ENCODE measurements at regions not wholly inside any gene's neighbourhood (a gene's known extent, or its start where the extent isn't known, plus 50 kb on each side); places are given as distances from the start of the nearest gene placed in this dataset.

DNA sequence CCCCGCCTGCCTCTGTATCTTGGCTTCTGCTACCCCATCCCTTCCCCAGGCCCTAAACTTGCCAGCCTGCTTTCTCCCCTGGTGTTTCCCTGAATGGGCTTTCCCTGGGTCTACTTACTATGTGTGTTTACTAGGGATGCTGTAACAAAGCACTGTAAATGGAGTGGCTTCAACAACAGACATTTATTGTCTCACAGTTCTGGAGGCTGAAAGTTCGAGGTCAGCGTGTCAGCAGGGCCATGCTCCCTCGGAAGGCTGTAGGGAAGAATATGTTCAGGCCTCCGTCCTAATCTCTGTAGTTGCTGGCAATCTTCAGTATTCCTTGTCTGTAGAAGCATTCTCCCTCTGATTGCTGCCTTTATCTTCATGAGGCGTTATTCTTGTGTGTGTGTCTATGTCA lies 113.6 kb downstream of the DDX1 start:
- TF ChIP-seq, protein P1, sequence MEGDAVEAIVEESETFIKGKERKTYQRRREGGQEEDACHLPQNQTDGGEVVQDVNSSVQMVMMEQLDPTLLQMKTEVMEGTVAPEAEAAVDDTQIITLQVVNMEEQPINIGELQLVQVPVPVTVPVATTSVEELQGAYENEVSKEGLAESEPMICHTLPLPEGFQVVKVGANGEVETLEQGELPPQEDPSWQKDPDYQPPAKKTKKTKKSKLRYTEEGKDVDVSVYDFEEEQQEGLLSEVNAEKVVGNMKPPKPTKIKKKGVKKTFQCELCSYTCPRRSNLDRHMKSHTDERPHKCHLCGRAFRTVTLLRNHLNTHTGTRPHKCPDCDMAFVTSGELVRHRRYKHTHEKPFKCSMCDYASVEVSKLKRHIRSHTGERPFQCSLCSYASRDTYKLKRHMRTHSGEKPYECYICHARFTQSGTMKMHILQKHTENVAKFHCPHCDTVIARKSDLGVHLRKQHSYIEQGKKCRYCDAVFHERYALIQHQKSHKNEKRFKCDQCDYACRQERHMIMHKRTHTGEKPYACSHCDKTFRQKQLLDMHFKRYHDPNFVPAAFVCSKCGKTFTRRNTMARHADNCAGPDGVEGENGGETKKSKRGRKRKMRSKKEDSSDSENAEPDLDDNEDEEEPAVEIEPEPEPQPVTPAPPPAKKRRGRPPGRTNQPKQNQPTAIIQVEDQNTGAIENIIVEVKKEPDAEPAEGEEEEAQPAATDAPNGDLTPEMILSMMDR (IDR thresholded peaks at IDR 0.05 in 8 of 11, conservative IDR thresholded peaks at IDR 0.05 in 3 of 11), result no peak
- TF ChIP-seq POLR2AphosphoS5 (IDR thresholded peaks at IDR 0.05) (no peak), POLR2A (IDR thresholded peaks at IDR 0.05) (no peak)

Measured in spleen (tissue), 7 donors.